HG03469 (cell line): ENCODE measurements at regions not wholly inside any gene's neighbourhood (a gene's known extent, or its start where the extent isn't known, plus 50 kb on each side); places are given as distances from the start of the nearest gene placed in this dataset.
"Not testable (repeated sequence)": the region's sequence is repeated elsewhere in the genome, so short reads cannot be mapped to it uniquely, and the experiment has no call there.

Source experiments
- ATAC-seq: cut with Tn5 transposase; IDR thresholded peaks from one replicate; pipeline ENCODE4 v1.9.1; 2021; ENCODE audit warnings: mild to moderate bottlenecking, moderate library complexity, moderate number of reproducible peaks; ENCODE audit not compliant: unreplicated experiment

DNA sequence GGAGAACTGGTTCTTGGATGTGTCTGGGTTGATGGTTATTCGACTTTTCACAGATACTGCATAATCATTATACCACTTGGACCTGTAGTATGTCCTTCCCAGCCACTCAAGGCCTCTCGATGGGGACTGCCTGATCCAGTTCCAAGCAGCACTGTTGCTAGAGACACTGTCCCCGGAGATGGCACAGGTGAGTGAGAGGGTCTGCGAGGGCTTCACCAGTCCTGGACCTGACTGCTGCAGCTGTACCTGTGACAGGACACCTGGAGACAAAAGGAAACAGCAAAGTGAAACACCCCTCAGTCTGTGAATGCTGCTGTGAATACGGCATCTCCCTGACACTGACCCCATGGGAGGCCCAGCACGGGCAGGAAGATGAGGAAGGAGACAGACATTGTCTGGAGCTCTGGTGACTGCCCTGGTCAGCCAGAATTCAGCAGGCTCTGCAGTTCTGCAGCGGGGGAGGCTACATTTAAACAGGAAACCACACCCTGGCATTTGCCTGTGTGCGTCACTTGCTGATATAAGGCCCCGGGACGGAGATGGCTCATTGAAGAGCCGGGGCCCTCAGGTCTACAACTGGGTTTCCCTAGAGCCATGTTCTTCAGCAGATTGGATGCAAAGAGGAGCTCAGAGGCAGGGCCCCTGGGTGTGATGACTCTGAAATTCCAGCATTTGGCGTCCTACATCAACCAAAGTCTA lies 413.6 kb downstream of the TMEM121 start:
- ATAC-seq: no peak

DNA sequence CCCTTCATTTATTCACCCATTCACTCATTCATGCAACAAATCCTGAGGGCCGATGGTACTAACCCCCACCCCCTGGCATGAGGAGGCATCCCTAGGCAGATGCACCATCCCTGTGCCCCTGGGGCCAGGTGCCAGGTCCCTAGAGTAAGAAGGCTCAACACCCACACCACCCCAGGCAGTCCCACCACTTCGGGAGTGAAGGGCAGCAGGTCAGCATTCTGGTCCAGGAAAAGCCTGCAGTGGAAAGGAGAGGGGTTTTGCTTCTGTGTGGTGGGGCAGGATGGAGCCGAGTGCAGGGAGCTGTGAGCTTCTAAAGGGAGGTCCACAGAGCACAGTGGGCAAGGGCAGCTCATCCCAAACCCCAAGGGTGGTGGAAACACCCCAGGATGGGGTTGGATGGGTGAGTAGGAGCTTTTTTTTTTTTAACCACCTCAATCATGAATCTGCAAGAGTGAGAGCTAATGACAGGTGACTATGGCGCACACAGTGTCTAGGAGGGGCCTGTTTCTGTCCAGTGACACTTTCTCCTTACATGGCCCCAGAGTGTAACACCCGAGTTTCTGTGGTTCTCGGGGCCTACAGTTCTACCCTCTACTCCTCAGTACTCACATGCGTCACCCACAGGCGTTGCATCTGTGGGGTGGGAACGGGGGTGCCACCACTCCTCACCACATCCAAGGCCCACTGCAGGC lies 414.3 kb downstream of the TMEM121 start:
- no peak for ATAC-seq

DNA sequence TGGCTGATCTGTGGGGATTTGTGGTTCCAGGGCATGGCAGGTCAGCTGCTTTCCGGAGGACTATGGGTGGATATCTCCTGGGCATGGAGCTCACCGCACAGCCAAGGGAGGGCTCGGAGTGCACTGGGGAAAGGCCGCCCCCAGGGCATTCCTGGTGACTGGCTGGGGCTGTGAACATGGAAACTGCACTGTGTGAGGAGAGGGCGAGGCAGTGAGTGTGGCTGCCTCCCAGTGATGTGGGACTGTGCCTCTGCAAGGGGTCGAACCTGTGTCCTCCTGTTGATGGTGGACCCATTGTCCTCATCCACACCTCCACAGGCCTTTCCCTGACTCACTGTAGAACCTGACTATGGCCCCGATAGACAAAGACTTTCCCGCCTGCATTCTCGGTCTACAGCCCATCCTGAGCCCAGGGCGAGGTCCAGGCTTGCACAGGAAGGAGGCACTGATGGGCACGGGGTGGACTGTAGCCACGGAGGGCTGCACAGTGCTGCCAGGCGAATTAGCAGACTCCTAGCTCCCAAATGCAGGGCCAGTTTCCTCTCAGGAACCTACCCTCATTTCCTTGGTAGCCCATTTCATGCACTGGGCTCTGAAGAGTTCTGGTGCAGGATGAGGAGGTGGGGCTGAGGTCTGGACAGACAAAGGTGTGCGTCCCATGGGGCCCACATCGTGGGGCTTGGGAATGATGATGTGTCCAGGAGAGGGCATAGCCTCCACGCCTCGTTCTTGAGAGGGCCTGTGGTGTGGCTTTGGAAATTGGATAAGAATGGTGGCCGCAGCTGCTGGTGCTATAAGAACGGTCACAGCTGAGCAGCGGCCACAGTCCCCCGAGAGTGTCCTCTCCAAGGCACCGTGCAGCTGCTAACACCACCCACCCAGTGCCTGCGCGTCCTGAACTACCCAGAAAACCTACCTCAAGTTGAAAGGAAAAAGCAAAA lies 415.1 kb downstream of the TMEM121 start:
- no peak for ATAC-seq

DNA sequence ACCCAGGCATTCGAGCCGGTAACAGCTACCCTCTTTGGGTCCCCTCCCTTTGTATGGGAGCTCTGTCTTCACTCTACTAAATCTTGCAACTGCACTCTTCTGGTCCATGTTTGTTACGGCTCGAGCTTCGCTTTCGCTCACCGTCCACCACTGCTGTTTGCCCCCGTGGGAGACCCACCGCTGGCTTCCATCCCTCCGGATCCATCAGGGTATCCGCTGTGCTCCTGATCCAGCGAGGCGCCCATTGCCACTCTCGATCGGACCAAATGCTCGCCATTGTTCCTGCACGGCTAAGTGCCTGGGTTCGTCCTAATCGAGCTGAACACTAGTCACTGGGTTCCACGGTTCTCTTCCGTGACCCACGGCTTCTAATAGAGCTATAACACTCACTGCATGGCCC lies 416.3 kb downstream of the TMEM121 start:
- ATAC-seq: not testable (repeated sequence)

DNA sequence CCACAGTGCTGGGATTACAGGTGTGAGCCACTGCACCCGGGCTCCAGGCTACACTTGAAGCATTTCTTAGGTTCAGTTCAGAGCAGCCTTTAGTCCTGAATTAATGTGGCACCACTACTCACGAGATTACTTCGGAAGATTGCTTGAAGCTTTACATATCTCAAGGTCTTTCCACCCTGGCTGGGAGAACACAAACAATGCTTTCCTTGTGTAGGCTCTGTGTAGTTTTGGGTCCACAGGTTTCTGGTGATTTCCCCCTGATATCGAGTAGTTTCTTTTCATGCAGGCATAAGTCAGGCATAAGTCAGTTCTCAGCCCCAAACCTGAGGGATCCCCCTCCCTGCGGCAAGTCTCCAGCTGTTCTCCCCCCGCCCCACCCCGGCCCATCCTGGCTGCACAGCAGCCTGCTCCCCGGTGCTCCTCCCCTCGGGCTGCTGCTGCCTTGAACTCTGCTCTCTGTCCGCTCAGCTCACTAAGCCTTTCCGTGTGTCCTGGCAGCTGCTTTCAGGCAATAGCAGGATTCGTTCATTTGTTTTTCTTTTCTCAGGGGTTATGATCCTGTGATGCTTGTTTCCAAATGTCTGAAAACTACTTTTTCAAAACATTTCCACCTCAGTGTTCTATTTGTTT lies 417.7 kb downstream of the TMEM121 start:
- no peak for ATAC-seq

DNA sequence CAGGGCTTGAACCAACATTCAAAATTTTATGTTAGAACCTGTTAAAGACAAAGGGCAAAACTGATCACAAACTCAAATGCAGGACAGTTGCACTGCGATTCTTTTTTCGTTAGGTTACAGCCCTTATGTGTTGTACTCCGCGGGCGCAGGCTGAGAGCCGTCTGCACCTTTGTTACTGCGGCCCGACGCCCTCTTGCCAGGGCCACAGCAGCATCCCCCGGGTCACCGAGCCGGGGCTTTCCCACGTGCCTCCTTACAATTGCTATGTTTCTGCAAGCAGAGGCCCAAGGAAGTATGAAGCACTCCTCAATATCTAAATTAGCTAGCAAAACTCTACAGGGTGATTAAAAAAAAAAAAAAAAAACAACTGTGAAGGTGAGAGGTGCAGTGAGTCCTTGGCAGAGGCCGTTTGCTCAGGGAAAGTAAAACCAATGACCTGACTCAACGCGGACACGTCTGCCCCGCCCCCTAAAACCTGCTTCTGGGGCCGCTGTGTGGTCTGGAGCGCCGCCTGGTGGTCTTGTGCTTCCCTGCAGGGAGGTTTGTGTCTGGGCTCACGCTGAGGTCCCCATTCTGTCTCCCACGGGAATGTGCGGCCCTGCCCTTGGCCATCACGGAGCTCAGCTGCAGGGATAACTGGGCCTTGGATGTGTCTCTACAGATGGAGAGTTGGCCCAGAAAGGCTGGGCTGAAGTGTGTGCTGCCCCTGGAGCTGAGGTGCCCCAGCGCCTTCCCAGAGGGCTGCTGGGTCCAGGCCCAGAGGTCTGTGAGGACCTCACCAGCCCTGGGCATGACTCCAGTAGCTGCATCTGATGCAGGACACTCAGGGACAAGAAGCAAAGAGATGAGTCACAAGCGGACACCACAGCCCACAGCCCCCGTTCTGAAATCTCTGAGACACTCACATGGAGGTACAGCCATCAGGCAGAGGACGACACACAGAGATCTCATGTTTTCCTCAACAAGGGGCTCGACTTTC lies 418.5 kb downstream of the TMEM121 start:
- ATAC-seq: no peak

DNA sequence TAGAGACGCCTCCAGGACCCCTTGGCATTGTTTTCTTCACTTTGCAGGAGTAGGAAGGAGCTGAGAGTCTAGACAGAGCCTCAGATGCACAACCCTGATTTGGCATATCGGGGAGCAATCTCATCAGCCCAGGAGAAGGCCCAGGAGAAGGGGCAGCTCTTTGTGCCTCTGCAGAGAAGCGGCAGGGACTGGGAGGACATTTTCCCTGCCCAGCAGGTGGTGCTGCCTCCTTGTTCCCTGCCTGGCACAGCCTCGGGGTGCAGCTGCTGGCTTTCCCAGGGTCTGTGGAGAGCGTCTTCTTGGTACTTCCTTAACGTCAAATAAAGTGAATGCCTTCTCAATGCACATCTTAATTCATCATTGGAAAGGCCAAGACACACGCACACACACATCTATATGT lies 419.5 kb downstream of the TMEM121 start:
- no peak for ATAC-seq

DNA sequence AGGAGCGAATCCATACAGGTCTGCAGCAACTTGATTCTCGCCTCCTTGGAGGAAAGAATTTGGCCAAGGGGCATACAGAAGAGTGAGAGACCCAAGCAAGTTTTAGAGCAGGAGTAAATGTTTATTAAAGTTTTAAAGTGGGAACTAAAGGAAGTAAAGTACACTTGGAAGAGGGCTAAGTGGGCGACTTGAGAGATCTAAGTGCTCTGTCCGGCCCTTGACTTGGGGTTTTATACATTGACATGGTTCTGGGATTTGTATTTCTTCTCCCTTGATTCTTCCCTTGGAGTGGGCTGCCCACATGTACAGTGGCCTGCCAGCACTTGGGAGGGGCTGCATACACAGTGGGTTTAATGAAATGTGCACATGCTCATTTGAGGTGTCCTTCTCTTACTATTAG lies 421.2 kb downstream of the TMEM121 start:
- no peak for ATAC-seq

DNA sequence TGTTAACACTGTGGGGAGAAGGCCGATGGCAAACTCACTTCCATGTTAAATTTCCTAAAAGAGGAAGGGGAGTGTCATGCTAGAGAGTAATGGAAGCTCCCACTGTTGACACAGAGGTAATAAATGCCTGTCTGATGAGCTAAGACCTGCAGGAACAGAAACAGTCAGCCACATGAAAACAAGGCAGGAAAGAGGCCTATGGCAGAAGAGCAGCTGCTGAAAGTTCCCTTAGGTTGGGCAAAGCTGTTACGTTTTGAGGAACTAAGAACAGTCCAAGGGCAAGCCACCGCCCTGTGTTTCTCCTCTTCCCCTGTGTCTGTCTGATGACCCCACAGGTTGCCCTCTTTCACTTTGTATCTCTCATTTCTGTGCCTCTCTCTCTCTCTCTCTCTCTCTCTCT lies 422.6 kb downstream of the TMEM121 start:
- ATAC-seq: not testable (repeated sequence)

DNA sequence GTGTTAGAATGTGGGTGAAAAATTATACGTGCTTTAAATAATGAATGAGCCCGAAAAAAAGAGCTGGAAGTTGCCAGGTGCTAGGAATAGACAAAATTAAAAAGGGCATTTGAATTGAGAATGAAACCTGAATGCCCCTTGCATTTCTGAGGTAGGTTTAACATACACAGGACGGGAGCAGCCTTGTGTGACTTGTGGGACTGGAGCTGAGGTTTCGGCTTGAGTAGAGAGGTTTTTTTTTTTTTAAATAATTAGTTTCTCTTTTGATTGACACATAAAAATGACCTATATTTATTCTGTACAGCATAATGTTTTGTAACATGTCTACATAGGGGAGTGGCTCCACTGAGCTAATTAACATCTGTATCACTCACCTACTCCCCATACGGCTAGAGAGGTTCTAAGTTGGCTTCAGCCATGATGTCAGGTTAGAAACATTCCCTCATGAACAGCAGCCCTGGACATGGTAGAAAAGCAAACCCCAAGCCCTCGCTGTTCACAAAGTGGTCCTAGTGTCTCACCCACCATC lies 424.0 kb downstream of the TMEM121 start:
- not testable (repeated sequence) for ATAC-seq

DNA sequence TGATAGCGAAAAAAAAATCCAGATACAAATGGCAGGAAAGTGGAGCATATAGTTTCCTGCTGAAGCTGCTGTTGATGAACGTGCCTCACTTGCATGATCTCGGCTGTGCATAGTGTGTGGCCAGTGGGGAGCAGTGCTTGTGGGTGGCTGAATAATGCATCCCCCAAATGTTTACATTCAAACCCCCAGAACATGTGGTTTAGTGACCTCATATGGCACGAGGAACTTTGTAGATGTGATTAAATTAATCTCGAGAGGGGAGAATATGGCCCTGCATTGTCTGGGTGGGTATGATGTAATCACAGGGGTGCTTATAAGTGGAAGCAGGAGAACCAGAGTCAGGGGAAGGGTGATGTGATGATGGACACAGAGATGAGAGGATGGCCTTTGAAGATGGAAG lies 425.0 kb downstream of the TMEM121 start:
- ATAC-seq: no peak

DNA sequence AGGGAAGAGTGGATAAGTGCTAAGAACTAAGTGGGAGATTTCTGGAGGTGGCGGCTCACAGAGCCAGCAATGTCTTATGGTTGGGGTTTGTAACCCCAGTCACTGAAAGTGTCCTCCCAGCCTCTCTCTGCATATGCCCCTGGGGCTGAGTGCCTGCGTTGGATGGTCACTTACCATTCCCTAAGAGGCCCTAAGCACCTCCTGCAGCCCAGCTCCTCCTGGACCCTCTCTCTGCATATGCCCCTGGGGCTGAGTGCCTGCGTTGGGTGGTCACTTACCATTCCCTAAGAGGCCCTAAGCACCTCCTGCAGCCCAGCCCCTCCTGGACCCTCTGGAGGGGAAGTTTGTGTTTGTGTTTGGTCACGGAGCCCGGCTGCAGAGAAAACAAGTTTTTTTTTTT lies 425.8 kb downstream of the TMEM121 start:
- no peak for ATAC-seq

DNA sequence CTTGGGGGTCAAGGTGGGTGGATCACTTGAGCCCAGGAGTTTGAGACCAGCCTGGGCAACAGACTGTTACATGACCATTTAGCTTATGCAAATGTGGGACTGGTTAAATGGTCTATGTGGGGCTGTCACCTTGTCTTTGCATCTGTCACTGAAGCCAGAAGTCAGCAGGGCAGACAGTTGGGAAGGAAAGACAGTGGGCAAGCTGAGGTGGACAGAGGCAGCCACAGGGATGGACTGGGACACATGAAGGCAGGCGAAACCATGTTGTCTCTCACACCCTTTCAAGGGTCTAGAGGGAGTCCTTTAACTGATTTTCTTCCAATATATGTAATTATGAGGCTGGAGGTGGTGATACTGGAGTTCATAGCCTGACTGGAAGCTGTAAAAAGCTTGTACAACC lies 426.4 kb downstream of the TMEM121 start:
- ATAC-seq: no peak

DNA sequence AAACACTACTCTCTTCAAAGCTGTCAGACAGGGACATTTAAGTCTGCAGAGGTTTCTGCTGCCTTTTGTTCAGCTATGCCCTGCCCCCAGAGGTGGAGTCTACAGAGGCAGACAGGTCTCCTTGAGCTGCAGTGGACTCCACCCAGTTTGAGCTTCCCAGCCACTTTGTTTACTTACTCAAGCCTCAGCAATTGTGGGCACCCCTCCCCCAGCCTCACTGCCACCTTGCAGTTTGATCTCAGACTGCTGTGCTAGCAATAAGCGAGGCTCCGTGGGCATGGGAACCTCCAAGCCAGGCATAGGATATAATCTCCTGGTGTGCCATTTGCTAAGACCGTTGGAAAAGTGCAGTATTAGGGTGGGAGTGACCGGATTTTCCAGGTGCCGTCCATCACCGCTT lies 435.2 kb downstream of the TMEM121 start:
- not testable (repeated sequence) for ATAC-seq

DNA sequence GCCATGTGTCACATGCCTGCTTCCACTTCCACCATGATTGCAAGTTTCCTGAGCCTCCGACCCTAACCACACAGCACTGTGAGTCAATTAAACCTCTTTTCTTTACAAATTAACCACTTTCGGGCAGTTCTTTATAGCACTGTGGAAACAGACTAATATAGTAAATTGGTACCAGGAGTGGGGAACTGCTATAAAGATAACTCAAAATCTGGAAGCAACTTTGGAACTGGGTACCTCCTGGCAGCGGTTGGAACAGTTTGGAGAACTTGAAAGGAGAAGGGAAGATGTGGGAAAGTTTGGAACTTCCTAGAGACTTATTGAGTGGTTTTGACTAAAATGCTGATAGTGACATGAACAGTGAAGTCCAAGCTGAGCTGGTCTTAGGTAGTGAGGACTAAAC lies 436.1 kb downstream of the TMEM121 start:
- no peak for ATAC-seq

DNA sequence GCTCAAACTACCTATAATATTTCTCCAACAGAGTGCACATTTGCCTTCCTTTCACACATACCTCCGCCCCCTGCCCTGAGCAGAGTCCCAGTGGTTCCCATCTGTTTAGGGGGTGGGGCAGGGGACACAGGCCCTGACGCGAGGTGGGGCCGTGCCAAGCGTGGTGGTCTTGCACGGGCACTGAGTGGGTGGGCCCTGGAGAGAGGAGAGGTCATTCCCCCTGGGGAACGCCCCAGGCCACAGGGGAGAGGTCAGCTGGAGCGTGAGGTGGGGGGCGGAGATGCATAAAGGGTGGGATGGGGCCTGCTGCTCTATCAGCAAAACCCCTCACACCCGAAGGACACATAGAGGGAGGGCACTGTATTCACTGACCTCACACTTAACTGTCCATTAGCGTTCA lies 441.9 kb downstream of the TMEM121 start:
- ATAC-seq: no peak

DNA sequence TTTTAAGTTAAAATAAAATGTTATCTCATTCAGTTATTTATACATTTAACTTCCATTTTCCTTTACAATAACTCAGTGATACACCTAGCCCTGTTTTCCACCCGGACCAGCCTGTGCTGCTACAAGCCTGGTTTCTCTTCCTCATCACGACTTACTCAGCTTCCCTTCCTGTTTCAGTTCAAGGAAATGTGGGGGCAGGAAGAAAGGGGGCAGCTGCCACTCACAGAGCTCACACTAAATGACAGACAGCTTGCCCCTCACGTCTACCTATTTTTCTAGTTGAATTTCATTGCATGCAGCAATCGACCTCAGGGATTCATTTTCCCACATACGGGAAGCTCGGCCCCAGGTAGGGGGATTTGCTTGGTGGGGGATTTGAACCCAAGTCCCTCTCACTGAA lies 442.6 kb downstream of the TMEM121 start:
- ATAC-seq: not testable (repeated sequence)

DNA sequence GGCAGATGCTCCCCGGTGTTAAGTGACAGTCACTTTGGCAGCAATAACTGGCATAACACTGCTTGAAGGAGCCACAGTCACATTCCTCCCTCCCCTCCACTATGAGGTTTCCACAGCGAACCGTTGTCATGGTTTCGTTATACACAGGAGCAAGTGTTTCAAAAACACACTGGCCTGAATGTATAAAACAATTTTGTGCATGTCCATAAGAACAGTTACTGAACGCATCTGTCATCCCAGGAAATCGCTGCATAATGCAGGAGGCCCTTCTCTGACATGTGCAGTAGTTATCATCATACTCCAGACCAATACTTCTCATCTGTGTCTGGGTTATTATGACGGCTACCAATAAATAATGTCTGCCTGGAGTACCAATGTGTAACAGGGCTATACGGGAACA lies 444.4 kb downstream of the TMEM121 start:
- ATAC-seq: not testable (repeated sequence)

DNA sequence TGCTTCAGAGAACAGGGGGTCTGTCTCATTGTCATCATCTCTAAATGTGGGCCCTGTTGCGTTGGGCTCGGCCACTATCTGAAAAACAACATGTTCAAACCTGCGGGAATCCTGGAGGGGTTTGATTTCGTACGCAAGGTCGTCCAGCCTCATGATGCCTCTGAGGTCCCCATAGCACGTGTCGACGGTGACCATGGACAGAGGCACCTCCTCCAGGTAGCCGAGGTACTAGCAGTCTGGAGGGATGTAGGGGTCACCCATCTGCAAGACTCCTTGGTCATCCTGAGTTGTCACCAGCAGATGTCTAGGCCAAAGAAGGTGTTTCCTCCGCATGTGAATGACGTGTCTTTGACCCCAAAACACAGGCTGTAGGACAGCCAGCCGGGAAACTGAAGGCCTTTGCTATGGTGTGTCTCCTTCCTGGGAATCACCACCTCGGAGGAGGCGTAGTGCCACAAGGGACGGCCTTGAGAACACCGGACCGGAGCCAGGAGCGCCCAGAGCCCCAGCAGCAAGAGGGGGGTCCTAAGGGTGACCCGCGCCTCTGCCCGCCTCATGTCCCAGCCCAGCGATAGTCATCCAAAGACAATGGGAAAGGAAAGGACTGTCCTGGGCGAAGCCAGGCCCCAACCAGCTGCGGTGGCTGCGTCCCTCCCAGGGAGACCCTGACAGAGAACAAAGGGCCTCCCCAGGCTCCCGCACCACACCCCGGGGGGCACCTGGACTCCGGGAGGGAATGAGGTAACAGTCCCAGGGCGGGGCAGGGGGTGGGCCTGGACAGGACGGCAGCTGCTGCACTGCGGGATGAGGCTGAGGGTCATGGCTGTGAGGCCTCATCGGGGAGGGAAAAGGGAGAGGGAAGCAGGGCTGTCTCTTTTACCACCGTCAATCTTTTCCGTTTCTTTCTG lies 445.5 kb downstream of the TMEM121 start:
- no peak for ATAC-seq
